ENCODE measurements at regions not wholly inside any gene's neighbourhood (a gene's known extent, or its start where the extent isn't known, plus 50 kb on each side); places are given as distances from the start of the nearest gene placed in this dataset.

GRCh38 chr4:157587681-157588423 is 367.3 kb downstream of the GRIA2 start:
- DNase-seq (ENCODE audit: low spot score in 2 of 2), result no peak
- TF ChIP-seq POLR2A (IDR thresholded peaks at IDR 0.05), result no peak
- TF ChIP-seq, protein P1, sequence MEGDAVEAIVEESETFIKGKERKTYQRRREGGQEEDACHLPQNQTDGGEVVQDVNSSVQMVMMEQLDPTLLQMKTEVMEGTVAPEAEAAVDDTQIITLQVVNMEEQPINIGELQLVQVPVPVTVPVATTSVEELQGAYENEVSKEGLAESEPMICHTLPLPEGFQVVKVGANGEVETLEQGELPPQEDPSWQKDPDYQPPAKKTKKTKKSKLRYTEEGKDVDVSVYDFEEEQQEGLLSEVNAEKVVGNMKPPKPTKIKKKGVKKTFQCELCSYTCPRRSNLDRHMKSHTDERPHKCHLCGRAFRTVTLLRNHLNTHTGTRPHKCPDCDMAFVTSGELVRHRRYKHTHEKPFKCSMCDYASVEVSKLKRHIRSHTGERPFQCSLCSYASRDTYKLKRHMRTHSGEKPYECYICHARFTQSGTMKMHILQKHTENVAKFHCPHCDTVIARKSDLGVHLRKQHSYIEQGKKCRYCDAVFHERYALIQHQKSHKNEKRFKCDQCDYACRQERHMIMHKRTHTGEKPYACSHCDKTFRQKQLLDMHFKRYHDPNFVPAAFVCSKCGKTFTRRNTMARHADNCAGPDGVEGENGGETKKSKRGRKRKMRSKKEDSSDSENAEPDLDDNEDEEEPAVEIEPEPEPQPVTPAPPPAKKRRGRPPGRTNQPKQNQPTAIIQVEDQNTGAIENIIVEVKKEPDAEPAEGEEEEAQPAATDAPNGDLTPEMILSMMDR (IDR thresholded peaks at IDR 0.05), result no peak
- no peak overlapping the region for H3K4me3 ChIP-seq (ENCODE audit: low read depth, poor library complexity, severe bottlenecking)
- WGBS, 2 donors, result 84 to 85% methylated on average over 5 of the region's 5 CpGs
- intact Hi-C loops (cut with DNase I; ENCODE audit: low total_unique reads), result no loop called here

GRCh38 chr4:157582141-157582540 is 361.6 kb downstream of the GRIA2 start:
- no peak overlapping the region for H3K4me3 ChIP-seq (ENCODE audit: low read depth, poor library complexity, severe bottlenecking)
- 67 to 76% methylated on average over 2 of the region's 2 CpGs for WGBS, 2 donors
- intact Hi-C loops (cut with DNase I; ENCODE audit: low total_unique reads), result no loop called here
- no peak for TF ChIP-seq POLR2A (IDR thresholded peaks at IDR 0.05)
- TF ChIP-seq, protein P1 (IDR thresholded peaks at IDR 0.05), result no peak
- DNase-seq (ENCODE audit: low spot score in 2 of 2), result no peak

DNA sequence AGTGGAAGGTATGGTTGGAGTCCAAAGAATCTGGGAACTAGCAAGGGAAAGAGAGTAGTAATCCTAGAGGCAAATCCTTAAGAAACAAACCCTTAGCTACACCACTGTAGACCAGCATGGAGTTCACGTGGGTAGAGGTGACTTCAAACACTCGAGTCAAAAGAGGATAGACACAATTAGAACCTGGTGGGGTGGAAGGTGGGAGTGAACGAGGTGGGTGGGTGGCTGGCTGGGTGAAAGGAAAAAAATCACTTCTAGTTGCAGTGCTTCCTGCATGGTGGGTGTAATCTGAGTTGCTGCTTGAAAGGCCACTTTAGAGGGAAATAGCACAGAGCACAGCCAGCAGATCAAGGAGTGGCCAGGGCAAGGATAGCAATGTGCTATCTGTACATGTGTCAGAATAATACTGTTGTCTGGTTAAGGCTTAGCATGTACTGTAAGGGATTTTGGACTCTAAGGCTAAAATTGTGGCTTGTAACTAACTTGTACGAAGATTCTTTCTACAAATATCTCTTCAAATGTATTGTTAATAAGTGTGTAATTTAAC is 356.2 kb downstream of the GRIA2 start:
- DNase-seq (ENCODE audit: low spot score in 2 of 2), result no peak
- TF ChIP-seq, protein P1 (IDR thresholded peaks at IDR 0.05), result no peak
- no peak for TF ChIP-seq POLR2A (IDR thresholded peaks at IDR 0.05)
- no peak overlapping the region for H3K4me3 ChIP-seq (ENCODE audit: low read depth, poor library complexity, severe bottlenecking)
- intact Hi-C loops (cut with DNase I; ENCODE audit: low total_unique reads), result no loop called here
- 72 to 74% methylated on average over 4 of the region's 4 CpGs for WGBS, 2 donors

DNA sequence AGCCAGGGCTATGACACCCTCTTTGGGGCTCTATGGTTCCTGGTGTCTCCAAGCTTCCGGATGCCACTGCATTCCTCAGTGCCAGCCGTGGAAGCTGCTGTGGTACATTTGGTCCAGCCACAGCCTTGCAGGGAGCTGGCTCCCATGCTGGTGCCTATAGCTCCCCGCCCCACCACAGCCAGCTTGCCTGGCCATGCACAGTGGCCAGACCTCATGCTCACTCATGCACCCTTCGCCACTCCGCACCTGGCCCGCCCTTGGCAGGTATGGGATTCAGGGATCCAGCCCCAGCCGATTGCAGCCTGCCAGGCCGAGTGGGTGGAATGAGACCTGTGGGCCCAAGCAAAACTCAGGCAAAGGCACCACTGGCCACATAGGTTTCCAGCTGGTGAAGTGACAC is 354.8 kb downstream of the GRIA2 start:
- no peak overlapping the region for H3K4me3 ChIP-seq (ENCODE audit: low read depth, poor library complexity, severe bottlenecking)
- DNase-seq (ENCODE audit: low spot score in 2 of 2), result no peak
- intact Hi-C loops (cut with DNase I; ENCODE audit: low total_unique reads), result no loop called here
- TF ChIP-seq, protein P1 (IDR thresholded peaks at IDR 0.05), result no peak
- TF ChIP-seq POLR2A (IDR thresholded peaks at IDR 0.05), result no peak
- 95 to 98% methylated on average over 8 of the region's 8 CpGs for WGBS, 2 donors

DNA sequence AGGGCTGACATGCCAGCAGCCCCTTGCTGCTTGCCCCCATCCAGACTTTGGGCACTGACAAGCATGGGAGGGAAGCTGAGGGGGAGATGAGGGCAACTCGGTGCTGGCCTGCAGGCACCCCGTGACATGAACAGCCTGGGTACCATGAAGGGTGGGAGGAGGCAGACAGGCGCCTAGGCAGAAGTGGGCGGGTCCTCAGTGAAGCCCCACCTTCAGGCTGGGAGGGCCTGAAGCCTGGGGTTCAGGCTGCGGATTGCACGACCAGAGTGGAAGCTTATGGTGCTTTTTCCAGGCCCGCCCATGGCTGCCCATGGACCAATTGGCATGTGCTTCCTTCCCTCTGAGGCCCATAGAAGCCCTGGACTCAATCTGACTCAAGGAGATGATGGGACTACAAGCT is 354.1 kb downstream of the GRIA2 start:
- 91 to 94% methylated on average over 7 of the region's 7 CpGs for WGBS, 2 donors
- no peak for TF ChIP-seq POLR2A (IDR thresholded peaks at IDR 0.05)
- TF ChIP-seq, protein P1 (IDR thresholded peaks at IDR 0.05), result no peak
- DNase-seq (ENCODE audit: low spot score in 2 of 2), result no peak
- intact Hi-C loops (cut with DNase I; ENCODE audit: low total_unique reads), result no loop called here
- H3K4me3 ChIP-seq (ENCODE audit: low read depth, poor library complexity, severe bottlenecking), result no peak overlapping the region

All from lower leg skin (tissue), 4 donors.